GM12878 (cell line): ENCODE measurements at regions not wholly inside any gene's neighbourhood (a gene's known extent, or its start where the extent isn't known, plus 50 kb on each side); places are given as distances from the start of the nearest gene placed in this dataset.

Source experiments
- ATAC-seq: fragments of 200-7000 bp; cut with Tn5 transposase; 3 replicates; pipeline ENCODE4 v1.9.1; 2020; ENCODE audit warnings: mild to moderate bottlenecking, moderate library complexity
- BruUV-seq: library from RNA; stranded (reverse); fragments of 400-500 nt; replicated peaks from 2 replicates; lab custom pipeline; 2021; lab: Mats Ljungman, UMichigan
- CTCF ChIA-PET: fragments of 300-600 bp; sonication (Branson Sonifier 250); formaldehyde crosslinking; extraction: SDS; loops from one replicate; lab custom pipeline; 2021; ENCODE audit warnings: inconsistent platforms; lab: Yijun Ruan, JAX
- POLR2A ChIA-PET: fragments of 350-600 bp; formaldehyde crosslinking; extraction: SDS; loops from one replicate; lab custom pipeline; 2021; ENCODE audit warnings: inconsistent platforms; lab: Charles Lee
- RAD21 ChIA-PET: fragments of 300-600 bp; sonication (Branson Sonifier 250); formaldehyde crosslinking; loops from one replicate; lab custom pipeline; 2023; ENCODE audit warnings: antibody characterized with exemption; ENCODE audit not compliant: unreplicated experiment; lab: Charles Lee
- SMC1A ChIA-PET: fragments of 300-600 bp; sonication (Branson Sonifier 250); formaldehyde crosslinking; loops from one replicate; lab custom pipeline; 2023; ENCODE audit not compliant: unreplicated experiment, uncharacterized antibody; lab: Charles Lee
- DNase-seq: peaks from one replicate; pipeline ENCODE4 v3.0.0-alpha.2; 2011; ENCODE audit warnings: low read depth, low spot score
- FAIRE-seq: peaks from 3 replicates; lab custom pipeline; 2011; peaks lifted over from hg19 to GRCh38; lab: Jason Lieb, UNC
- H2AFZ ChIP-seq: 2 replicates; pipeline ENCODE4 v1.6.0; 2011; ENCODE audit warnings: low read depth, low read length, control low read depth; ENCODE audit not compliant: control insufficient read depth
- H3K27ac ChIP-seq: 2 replicates; pipeline ENCODE4 v1.5.1; 2011; ENCODE audit warnings: control low read depth; ENCODE audit not compliant: control insufficient read depth, insufficient read depth
- H3K27me3 ChIP-seq, 2 experiments: replicated peaks in 1 of 2; 2 replicates each; pipeline versions ENCODE4 v1.6.0 to v1.6.1; 2011; ENCODE audit warnings: low read length in 1 of 2; ENCODE audit not compliant: control insufficient read depth in 2 of 2, insufficient read depth in 2 of 2
- H3K36me3 ChIP-seq, 2 experiments: 2 replicates each; pipeline ENCODE4 v1.5.1; 2011; ENCODE audit warnings: low read length in 1 of 2; ENCODE audit not compliant: control insufficient read depth in 2 of 2, insufficient read depth in 2 of 2
- H3K4me1 ChIP-seq: 2 replicates; pipeline ENCODE4 v1.6.1; 2011; ENCODE audit warnings: mild to moderate bottlenecking, low read length, moderate library complexity, mixed read lengths; ENCODE audit not compliant: control insufficient read depth, insufficient read depth
- H3K4me2 ChIP-seq: 2 replicates; pipeline ENCODE4 v1.6.0; 2011; ENCODE audit warnings: control low read depth; ENCODE audit not compliant: control insufficient read depth, insufficient read depth
- H3K4me3 ChIP-seq: fragments of 200-600 bp; sonication (generic); 2 replicates; pipeline ENCODE4 v1.5.1; 2016
- H3K79me2 ChIP-seq: 2 replicates; pipeline ENCODE4 v1.6.0; 2011; ENCODE audit warnings: low read length; ENCODE audit not compliant: control insufficient read depth, insufficient read depth
- H3K9ac ChIP-seq: 2 replicates; pipeline ENCODE4 v1.8.0; 2011; ENCODE audit warnings: low read length, control low read depth, mixed read lengths; ENCODE audit not compliant: control insufficient read depth, insufficient read depth
- H3K9me3 ChIP-seq: replicated peaks from 3 replicates; pipeline ENCODE4 v1.5.1; 2011; ENCODE audit warnings: mild to moderate bottlenecking, low read length; ENCODE audit not compliant: control insufficient read depth, insufficient read depth
- H4K20me1 ChIP-seq: 2 replicates; pipeline ENCODE4 v1.6.0; 2011; ENCODE audit not compliant: control insufficient read depth, insufficient read depth
- ASH2L ChIP-seq: fragments of 300-600, 200-600 bp; sonication (generic); IDR thresholded peaks from 2 replicates; pipeline ENCODE4 v1.6.1; 2017; ENCODE audit warnings: low read depth, mild to moderate bottlenecking, borderline replicate concordance
- BACH1 ChIP-seq: fragments of 450-650 bp; IDR thresholded peaks from 2 replicates; pipeline ENCODE4 v1.6.1; 2017; ENCODE audit warnings: mild to moderate bottlenecking, borderline replicate concordance
- ETV6 ChIP-seq, 2 experiments: fragments of 450-650 bp in 1 of 2; IDR thresholded peaks in 1 of 2; conservative IDR thresholded peaks in 1 of 2; 2 replicates each; pipeline ENCODE4 v1.6.1; 2014; ENCODE audit warnings: antibody characterized with exemption in 1 of 2, borderline replicate concordance in 1 of 2, low read depth in 1 of 2, mild to moderate bottlenecking in 1 of 2, moderate library complexity in 1 of 2
- HDAC2 ChIP-seq: fragments of 200-600 bp; sonication (generic); IDR thresholded peaks from 2 replicates; pipeline ENCODE4 v1.6.1; 2017
- JUNB ChIP-seq: IDR thresholded peaks from 2 replicates; pipeline ENCODE4 v1.6.1; 2016; ENCODE audit warnings: antibody characterized with exemption, mild to moderate bottlenecking
- NR2C1 ChIP-seq: fragments of 450-650 bp; IDR thresholded peaks from 2 replicates; pipeline ENCODE4 v1.6.1; 2017; ENCODE audit warnings: antibody characterized with exemption, mild to moderate bottlenecking, moderate library complexity
- NR2F1 ChIP-seq: fragments of 450-650 bp; conservative IDR thresholded peaks from 2 replicates; pipeline ENCODE4 v1.6.1; 2017; ENCODE audit warnings: mild to moderate bottlenecking
- NRF1 ChIP-seq: conservative IDR thresholded peaks from 2 replicates; pipeline ENCODE4 v1.6.1; 2011; ENCODE audit warnings: mild to moderate bottlenecking, low read depth, low read length, improper control_type of control experiment
- SMAD5 ChIP-seq: IDR thresholded peaks from 2 replicates; pipeline ENCODE4 v1.6.1; 2016; ENCODE audit warnings: antibody characterized with exemption, low read depth
- SREBF1 ChIP-seq: IDR thresholded peaks from 2 replicates; pipeline ENCODE4 v1.6.1; 2012; ENCODE audit warnings: mild to moderate bottlenecking, low read length
- STAT3 ChIP-seq: IDR thresholded peaks from 2 replicates; pipeline ENCODE4 v1.6.1; 2011; ENCODE audit warnings: low read depth, low read length, improper control_type of control experiment
- SUPT20H ChIP-seq: IDR thresholded peaks from 2 replicates; pipeline ENCODE4 v1.6.1; 2011; ENCODE audit warnings: low read depth, mild to moderate bottlenecking, low read length, moderate library complexity, borderline replicate concordance; ENCODE audit not compliant: control insufficient read depth
- TAF1 ChIP-seq: IDR thresholded peaks from 2 replicates; pipeline ENCODE4 v1.6.1; 2011; ENCODE audit warnings: mild to moderate bottlenecking, low read depth, low read length, borderline replicate concordance
- TARDBP ChIP-seq: IDR thresholded peaks from 2 replicates; pipeline ENCODE4 v1.6.1; 2016; ENCODE audit warnings: borderline replicate concordance
- ZBED1 ChIP-seq: IDR thresholded peaks from 2 replicates; pipeline ENCODE4 v1.6.1; 2016; ENCODE audit warnings: borderline replicate concordance
- ZNF274 ChIP-seq: IDR thresholded peaks from one replicate; pipeline ENCODE4 v1.8.0; 2011; ENCODE audit not compliant: insufficient read length, insufficient read depth
- ZNF687 ChIP-seq: fragments of 450-650 bp; IDR thresholded peaks from 2 replicates; pipeline ENCODE4 v1.6.1; 2017; ENCODE audit warnings: mild to moderate bottlenecking, moderate library complexity
- WGBS: methylation state at CpG from one replicate; pipeline ENCODE4 v1.1.6; 2016; ENCODE audit warnings: low lambda C conversion rate; ENCODE audit not compliant: insufficient replicate concordance, insufficient coverage; ENCODE audit errors: missing lambda C conversion rate; 5-methylcytosine and 5-hydroxymethylcytosine counted together
- in situ Hi-C: fragments of 300-500 bp; cut with MboI; formaldehyde crosslinking; loops from 9 replicates; pipeline ENCODE4 v1.14.3; 2018; ENCODE audit warnings: mixed read lengths
- intact Hi-C: fragments of 100-400 bp; cut with micrococcal nuclease; formaldehyde crosslinking; loops from one replicate; pipeline ENCODE4 v1.14.2; 2022; ENCODE audit not compliant: unreplicated experiment
- TF ChIP-seq, protein P1 (sequence below): fragments of 450-650 bp; IDR thresholded peaks from 2 replicates; pipeline ENCODE4 v1.6.1; 2018; ENCODE audit warnings: borderline replicate concordance, mild to moderate bottlenecking; ENCODE audit not compliant: partially characterized antibody
- TF ChIP-seq, protein P2 (sequence below): fragments of 450-650 bp; IDR thresholded peaks from 2 replicates; pipeline ENCODE4 v1.6.1; 2017; ENCODE audit warnings: mild to moderate bottlenecking

DNA sequence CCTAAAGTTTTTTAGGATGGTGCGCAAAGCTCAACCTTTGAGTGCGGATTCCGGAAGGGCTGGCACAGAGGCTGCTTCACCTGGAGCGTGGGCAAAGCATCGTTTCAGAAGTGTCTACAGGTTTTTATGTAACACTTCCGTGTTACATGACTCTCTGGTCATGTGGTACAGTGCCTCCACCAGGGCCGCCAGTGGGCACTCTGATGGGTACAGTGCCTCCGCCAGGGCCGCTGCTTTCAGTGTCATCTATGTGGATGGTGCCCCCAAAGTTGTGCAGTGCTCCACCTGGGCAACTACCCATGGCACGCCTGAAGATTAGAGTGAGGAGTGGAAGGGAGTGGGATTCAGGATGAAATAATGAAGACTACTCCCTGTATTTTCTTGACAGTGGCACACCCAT is 101.4 kb upstream of the C1orf174 start:
- ChIA-PET SMC1A (no interaction called here), RAD21 (no interaction called here), POLR2A (no interaction called here), CTCF (no interaction called here)
- intact Hi-C loops = no loop called here
- no peak overlapping the region for H2AFZ ChIP-seq
- DNase-seq (no peak), FAIRE-seq (no peak), ATAC-seq (no peak)
- H3K4me2 ChIP-seq = no peak overlapping the region
- no peak overlapping the region for H3K27ac ChIP-seq
- no peaks in the 10 kb centered on the region for H3K79me2 ChIP-seq
- no TSS peak for BruUV-seq
- H3K4me1 ChIP-seq = no peaks in the 10 kb centered on the region
- TF ChIP-seq SUPT20H (no peak), SREBF1 (no peak), JUNB (no peak), SMAD5 (no peak), ZBED1 (no peak), ETV6 (conservative IDR thresholded peaks at IDR 0.05 in 1 of 2, IDR thresholded peaks at IDR 0.05 in 1 of 2; ENCODE audit: borderline replicate concordance in 1 of 2, low read depth in 1 of 2) (no peak), TAF1 (no peak), HDAC2 (no peak), ZNF274 (no peak), BACH1 (no peak), ASH2L (no peak), NR2C1 (no peak), NRF1 (no peak), TARDBP (no peak), ZNF687 (no peak), NR2F1 (no peak), STAT3 (no peak)
- TF ChIP-seq, protein P1, sequence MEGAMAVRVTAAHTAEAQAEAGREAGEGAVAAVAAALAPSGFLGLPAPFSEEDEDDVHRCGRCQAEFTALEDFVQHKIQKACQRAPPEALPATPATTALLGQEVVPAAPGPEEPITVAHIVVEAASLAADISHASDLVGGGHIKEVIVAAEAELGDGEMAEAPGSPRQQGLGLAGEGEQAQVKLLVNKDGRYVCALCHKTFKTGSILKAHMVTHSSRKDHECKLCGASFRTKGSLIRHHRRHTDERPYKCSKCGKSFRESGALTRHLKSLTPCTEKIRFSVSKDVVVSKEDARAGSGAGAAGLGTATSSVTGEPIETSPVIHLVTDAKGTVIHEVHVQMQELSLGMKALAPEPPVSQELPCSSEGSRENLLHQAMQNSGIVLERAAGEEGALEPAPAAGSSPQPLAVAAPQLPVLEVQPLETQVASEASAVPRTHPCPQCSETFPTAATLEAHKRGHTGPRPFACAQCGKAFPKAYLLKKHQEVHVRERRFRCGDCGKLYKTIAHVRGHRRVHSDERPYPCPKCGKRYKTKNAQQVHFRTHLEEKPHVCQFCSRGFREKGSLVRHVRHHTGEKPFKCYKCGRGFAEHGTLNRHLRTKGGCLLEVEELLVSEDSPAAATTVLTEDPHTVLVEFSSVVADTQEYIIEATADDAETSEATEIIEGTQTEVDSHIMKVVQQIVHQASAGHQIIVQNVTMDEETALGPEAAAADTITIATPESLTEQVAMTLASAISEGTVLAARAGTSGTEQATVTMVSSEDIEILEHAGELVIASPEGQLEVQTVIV = no peak
- TF ChIP-seq, protein P2, sequence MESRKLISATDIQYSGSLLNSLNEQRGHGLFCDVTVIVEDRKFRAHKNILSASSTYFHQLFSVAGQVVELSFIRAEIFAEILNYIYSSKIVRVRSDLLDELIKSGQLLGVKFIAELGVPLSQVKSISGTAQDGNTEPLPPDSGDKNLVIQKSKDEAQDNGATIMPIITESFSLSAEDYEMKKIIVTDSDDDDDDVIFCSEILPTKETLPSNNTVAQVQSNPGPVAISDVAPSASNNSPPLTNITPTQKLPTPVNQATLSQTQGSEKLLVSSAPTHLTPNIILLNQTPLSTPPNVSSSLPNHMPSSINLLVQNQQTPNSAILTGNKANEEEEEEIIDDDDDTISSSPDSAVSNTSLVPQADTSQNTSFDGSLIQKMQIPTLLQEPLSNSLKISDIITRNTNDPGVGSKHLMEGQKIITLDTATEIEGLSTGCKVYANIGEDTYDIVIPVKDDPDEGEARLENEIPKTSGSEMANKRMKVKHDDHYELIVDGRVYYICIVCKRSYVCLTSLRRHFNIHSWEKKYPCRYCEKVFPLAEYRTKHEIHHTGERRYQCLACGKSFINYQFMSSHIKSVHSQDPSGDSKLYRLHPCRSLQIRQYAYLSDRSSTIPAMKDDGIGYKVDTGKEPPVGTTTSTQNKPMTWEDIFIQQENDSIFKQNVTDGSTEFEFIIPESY = no peak
- H4K20me1 ChIP-seq = no peaks in the 10 kb centered on the region
- 35% methylated on average over 10 of the region's 10 CpGs for WGBS
- no peak overlapping the region for H3K4me3 ChIP-seq
- in situ Hi-C loops = no loop called here
- no peaks in the 10 kb centered on the region; the same call in 2 of the 3 replicates for H3K9me3 ChIP-seq
- H3K27me3 ChIP-seq = no peaks in the 10 kb centered on the region
- no peaks in the 10 kb centered on the region for H3K36me3 ChIP-seq
- no peak overlapping the region for H3K9ac ChIP-seq
